HEK293 (cell line): ENCODE measurements at regions not wholly inside any gene's neighbourhood (a gene's known extent, or its start where the extent isn't known, plus 50 kb on each side); places are given as distances from the start of the nearest gene placed in this dataset.

Experiments used
- MZF1 ChIP-seq: fragments of 450-650 bp; formaldehyde crosslinking; IDR thresholded peaks from 2 replicates; pipeline ENCODE4 v1.5.1; 2017; ENCODE audit warnings: missing biosample characterization, missing genetic modification characterization, borderline replicate concordance
- TCF7L2 ChIP-seq: IDR thresholded peaks from 2 replicates; pipeline ENCODE4 v1.6.1; 2011; ENCODE audit warnings: low read depth, mild to moderate bottlenecking, inconsistent platforms, low read length, moderate library complexity, borderline replicate concordance
- ZNF10 ChIP-seq: fragments of 450-650 bp; formaldehyde crosslinking; IDR thresholded peaks from 2 replicates; pipeline ENCODE4 v1.5.1; 2017; ENCODE audit warnings: missing biosample characterization, missing genetic modification characterization
- ZNF707 ChIP-seq: fragments of 450-650 bp; formaldehyde crosslinking; IDR thresholded peaks from 2 replicates; pipeline ENCODE4 v1.5.1; 2016; ENCODE audit warnings: missing biosample characterization, missing genetic modification characterization
- ZNF768 ChIP-seq: fragments of 450-650 bp; formaldehyde crosslinking; IDR thresholded peaks from 2 replicates; pipeline ENCODE4 v1.5.1; 2018; ENCODE audit warnings: missing biosample characterization, mild to moderate bottlenecking, missing genetic modification characterization
- TF ChIP-seq, protein P1 (sequence below): sonication (generic); formaldehyde crosslinking; IDR thresholded peaks from 2 replicates; pipeline ENCODE4 v1.8.1; 2022; ENCODE audit warnings: mild to moderate bottlenecking, moderate library complexity, missing genetic modification reagents
- TF ChIP-seq, protein P2 (sequence below): fragments of 450-650 bp; formaldehyde crosslinking; IDR thresholded peaks from 2 replicates; pipeline ENCODE4 v1.5.1; 2016; ENCODE audit warnings: missing biosample characterization, missing genetic modification characterization

DNA sequence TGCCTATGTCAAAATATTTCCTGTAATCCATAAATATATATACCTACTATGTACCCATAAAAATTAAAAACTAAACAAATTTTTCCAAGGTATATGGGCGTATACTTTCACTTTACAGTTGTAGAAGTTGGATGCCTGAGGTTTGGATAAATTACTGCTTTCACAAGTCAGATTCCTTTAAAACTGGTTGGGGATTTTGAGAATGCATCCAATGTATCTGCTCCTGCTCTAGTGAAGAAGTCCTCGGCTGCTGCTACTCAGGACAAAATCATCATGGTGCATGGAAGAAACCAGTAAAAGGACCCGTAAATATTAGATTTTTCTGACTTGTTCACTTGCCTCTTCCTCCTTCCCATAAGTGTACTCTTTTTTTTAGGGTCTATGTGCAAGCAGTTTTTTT lies 841.1 kb downstream of the USP25 start:
- TF ChIP-seq ZNF768 (tag by site-specific recombination) (no peak), ZNF707 (tag by site-specific recombination) (no peak), TCF7L2 (no peak), MZF1 (no peak), ZNF10 (tag by site-specific recombination) (no peak)
- TF ChIP-seq, protein P1, sequence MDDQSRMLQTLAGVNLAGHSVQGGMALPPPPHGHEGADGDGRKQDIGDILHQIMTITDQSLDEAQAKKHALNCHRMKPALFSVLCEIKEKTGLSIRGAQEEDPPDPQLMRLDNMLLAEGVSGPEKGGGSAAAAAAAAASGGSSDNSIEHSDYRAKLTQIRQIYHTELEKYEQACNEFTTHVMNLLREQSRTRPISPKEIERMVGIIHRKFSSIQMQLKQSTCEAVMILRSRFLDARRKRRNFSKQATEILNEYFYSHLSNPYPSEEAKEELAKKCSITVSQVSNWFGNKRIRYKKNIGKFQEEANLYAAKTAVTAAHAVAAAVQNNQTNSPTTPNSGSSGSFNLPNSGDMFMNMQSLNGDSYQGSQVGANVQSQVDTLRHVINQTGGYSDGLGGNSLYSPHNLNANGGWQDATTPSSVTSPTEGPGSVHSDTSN (CRISPR knock-in tag), result no peak
- TF ChIP-seq, protein P2, sequence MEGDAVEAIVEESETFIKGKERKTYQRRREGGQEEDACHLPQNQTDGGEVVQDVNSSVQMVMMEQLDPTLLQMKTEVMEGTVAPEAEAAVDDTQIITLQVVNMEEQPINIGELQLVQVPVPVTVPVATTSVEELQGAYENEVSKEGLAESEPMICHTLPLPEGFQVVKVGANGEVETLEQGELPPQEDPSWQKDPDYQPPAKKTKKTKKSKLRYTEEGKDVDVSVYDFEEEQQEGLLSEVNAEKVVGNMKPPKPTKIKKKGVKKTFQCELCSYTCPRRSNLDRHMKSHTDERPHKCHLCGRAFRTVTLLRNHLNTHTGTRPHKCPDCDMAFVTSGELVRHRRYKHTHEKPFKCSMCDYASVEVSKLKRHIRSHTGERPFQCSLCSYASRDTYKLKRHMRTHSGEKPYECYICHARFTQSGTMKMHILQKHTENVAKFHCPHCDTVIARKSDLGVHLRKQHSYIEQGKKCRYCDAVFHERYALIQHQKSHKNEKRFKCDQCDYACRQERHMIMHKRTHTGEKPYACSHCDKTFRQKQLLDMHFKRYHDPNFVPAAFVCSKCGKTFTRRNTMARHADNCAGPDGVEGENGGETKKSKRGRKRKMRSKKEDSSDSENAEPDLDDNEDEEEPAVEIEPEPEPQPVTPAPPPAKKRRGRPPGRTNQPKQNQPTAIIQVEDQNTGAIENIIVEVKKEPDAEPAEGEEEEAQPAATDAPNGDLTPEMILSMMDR, result no peak
